Endothelial cell of umbilical vein (primary cell): ENCODE measurements at regions not wholly inside any gene's neighbourhood (a gene's known extent, or its start where the extent isn't known, plus 50 kb on each side); places are given as distances from the start of the nearest gene placed in this dataset.

Experiments
- EZH2 ChIP-seq: IDR thresholded peaks from 2 replicates; pipeline ENCODE4 v1.6.1; 2012; ENCODE audit warnings: borderline replicate concordance, low read depth, mild to moderate bottlenecking, moderate library complexity, low read length, inconsistent platforms; ENCODE audit not compliant: severe bottlenecking
- FOS ChIP-seq: IDR thresholded peaks from 2 replicates; pipeline ENCODE4 v1.6.1; 2011; ENCODE audit warnings: mild to moderate bottlenecking, low read length, moderate library complexity, borderline replicate concordance; ENCODE audit not compliant: insufficient read depth
- GATA2 ChIP-seq: IDR thresholded peaks from 2 replicates; pipeline ENCODE4 v1.7.0; 2011; ENCODE audit warnings: low read depth, mild to moderate bottlenecking, moderate library complexity, mixed read lengths, low read length; ENCODE audit not compliant: insufficient read length, insufficient read depth
- JUN ChIP-seq: IDR thresholded peaks from 2 replicates; pipeline ENCODE4 v1.6.1; 2011; ENCODE audit warnings: borderline replicate concordance, low read depth; ENCODE audit not compliant: insufficient read length, insufficient read depth
- MYC ChIP-seq: IDR thresholded peaks from one replicate; pipeline ENCODE4 v1.6.1; 2011; ENCODE audit warnings: mild to moderate bottlenecking, low read depth, low read length
- POLR2A ChIP-seq: IDR thresholded peaks from 2 replicates; pipeline ENCODE4 v1.6.1; 2012; ENCODE audit warnings: low read depth, mild to moderate bottlenecking, control low read depth, low read length
- POLR2AphosphoS5 ChIP-seq: IDR thresholded peaks from 2 replicates; pipeline ENCODE4 v1.6.1; 2012; ENCODE audit warnings: low read depth, mild to moderate bottlenecking, control low read depth, low read length, moderate library complexity; ENCODE audit not compliant: insufficient read depth
- TF ChIP-seq, protein P1 (sequence below), 2 donors: IDR thresholded peaks; 1 replicate in 1 of 2; 2 replicates in 1 of 2; pipeline ENCODE4 v1.5.1; 2011; ENCODE audit warnings: low read length in 2 of 2, mild to moderate bottlenecking in 2 of 2, moderate library complexity in 2 of 2, control low read depth in 1 of 2, inconsistent platforms in 1 of 2, low read depth in 1 of 2; ENCODE audit not compliant: insufficient read depth in 1 of 2; ENCODE audit errors: extremely low read depth in 1 of 2
- TF ChIP-seq, protein P2 (sequence below): IDR thresholded peaks from 2 replicates; pipeline ENCODE4 v1.6.1; 2011; ENCODE audit not compliant: insufficient read depth, insufficient read length

DNA sequence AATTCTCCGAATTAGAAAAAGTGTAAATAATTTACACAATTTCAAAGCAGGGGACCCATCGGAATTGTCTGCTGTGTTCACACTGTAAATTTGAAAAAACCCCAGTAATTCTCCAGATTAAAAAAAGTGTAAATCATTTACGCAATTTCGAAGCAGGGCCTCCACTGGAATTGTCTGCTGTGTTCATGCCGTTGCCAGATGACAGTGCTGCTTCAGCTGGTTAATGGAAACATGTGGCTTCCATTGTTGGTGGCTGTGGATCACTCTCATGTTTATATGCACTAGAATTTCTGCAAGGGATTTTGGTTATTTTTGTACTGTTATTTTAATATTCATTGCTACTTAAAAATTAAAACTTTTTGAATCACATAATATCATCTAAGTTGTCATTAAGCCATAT, 88.8 kb upstream of the ELMO1 start:
- TF ChIP-seq EZH2 (no peak), POLR2AphosphoS5 (no peak), POLR2A (no peak), JUN (no peak), FOS (no peak), MYC (no peak), GATA2 (no peak)
- TF ChIP-seq, protein P1, sequence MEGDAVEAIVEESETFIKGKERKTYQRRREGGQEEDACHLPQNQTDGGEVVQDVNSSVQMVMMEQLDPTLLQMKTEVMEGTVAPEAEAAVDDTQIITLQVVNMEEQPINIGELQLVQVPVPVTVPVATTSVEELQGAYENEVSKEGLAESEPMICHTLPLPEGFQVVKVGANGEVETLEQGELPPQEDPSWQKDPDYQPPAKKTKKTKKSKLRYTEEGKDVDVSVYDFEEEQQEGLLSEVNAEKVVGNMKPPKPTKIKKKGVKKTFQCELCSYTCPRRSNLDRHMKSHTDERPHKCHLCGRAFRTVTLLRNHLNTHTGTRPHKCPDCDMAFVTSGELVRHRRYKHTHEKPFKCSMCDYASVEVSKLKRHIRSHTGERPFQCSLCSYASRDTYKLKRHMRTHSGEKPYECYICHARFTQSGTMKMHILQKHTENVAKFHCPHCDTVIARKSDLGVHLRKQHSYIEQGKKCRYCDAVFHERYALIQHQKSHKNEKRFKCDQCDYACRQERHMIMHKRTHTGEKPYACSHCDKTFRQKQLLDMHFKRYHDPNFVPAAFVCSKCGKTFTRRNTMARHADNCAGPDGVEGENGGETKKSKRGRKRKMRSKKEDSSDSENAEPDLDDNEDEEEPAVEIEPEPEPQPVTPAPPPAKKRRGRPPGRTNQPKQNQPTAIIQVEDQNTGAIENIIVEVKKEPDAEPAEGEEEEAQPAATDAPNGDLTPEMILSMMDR (IDR thresholded peaks at IDR 0.05; ENCODE audit: extremely low read depth in 1 of 2, insufficient read depth in 1 of 2, low read depth in 1 of 2, low read length in 2 of 2): no peak
- TF ChIP-seq, protein P2, sequence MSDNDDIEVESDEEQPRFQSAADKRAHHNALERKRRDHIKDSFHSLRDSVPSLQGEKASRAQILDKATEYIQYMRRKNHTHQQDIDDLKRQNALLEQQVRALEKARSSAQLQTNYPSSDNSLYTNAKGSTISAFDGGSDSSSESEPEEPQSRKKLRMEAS: no peak
